ENCODE measurements at regions not wholly inside any gene's neighbourhood (a gene's known extent, or its start where the extent isn't known, plus 50 kb on each side); places are given as distances from the start of the nearest gene placed in this dataset.

DNA sequence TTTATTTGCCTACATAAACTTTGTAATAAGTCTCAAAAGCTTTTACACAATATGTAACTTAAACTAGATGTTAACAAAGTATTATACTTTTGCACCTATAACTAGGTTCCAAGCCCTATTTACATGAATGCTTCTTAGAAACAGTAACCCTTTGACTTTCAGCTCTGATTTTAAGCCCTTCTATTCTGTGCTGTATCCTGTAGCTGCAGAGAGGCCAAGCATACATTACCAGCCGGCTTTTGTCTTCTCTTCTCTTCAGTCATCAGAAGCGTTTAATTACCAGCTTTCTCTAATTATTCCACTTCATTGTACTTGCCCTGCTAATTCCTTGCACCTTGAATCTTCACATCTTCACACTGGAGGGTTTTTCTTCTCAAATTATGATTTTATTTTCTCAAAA is 403.1 kb downstream of the PDGFC start:
- TF ChIP-seq, protein P1, sequence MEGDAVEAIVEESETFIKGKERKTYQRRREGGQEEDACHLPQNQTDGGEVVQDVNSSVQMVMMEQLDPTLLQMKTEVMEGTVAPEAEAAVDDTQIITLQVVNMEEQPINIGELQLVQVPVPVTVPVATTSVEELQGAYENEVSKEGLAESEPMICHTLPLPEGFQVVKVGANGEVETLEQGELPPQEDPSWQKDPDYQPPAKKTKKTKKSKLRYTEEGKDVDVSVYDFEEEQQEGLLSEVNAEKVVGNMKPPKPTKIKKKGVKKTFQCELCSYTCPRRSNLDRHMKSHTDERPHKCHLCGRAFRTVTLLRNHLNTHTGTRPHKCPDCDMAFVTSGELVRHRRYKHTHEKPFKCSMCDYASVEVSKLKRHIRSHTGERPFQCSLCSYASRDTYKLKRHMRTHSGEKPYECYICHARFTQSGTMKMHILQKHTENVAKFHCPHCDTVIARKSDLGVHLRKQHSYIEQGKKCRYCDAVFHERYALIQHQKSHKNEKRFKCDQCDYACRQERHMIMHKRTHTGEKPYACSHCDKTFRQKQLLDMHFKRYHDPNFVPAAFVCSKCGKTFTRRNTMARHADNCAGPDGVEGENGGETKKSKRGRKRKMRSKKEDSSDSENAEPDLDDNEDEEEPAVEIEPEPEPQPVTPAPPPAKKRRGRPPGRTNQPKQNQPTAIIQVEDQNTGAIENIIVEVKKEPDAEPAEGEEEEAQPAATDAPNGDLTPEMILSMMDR (IDR thresholded peaks at IDR 0.05 in 4 of 5, conservative IDR thresholded peaks at IDR 0.05 in 1 of 5), result no peak
- TF ChIP-seq POLR2A (IDR thresholded peaks at IDR 0.05), result no peak

All from gastrocnemius medialis (tissue), 4 donors.